CD14-positive monocyte (primary cell): ENCODE measurements at regions not wholly inside any gene's neighbourhood (a gene's known extent, or its start where the extent isn't known, plus 50 kb on each side); places are given as distances from the start of the nearest gene placed in this dataset.

Source experiments
- DNase-seq, 3 donors: peaks; one replicate each; pipeline ENCODE4 v3.0.0-alpha.2; 2011 to 2022
- H2AFZ ChIP-seq: 2 replicates; pipeline ENCODE4 v1.6.0; 2012; ENCODE audit warnings: mild to moderate bottlenecking, low read depth, low read length, inconsistent platforms; ENCODE audit not compliant: insufficient read depth, poor library complexity, severe bottlenecking
- H3K27ac ChIP-seq, 2 donors: 1 replicate in 1 of 2; 2 replicates in 1 of 2; pipeline ENCODE4 v1.5.1; 2012 to 2013; ENCODE audit warnings: low read length in 2 of 2, control low read depth in 1 of 2, inconsistent platforms in 1 of 2, low read depth in 1 of 2, mild to moderate bottlenecking in 1 of 2
- H3K27me3 ChIP-seq, 2 donors: one replicate each; pipeline versions ENCODE4 v1.6.0 to v1.6.1; 2011 to 2013; ENCODE audit warnings: low read length in 2 of 2; ENCODE audit not compliant: control insufficient read depth in 2 of 2, insufficient read depth in 2 of 2
- H3K36me3 ChIP-seq, 2 donors: replicated peaks in 1 of 2; 1 replicate in 1 of 2; 2 replicates in 1 of 2; pipeline versions ENCODE4 v1.5.1 to v1.6.1; 2012 to 2013; ENCODE audit warnings: low read length in 2 of 2, control low read depth in 1 of 2, inconsistent platforms in 1 of 2, mild to moderate bottlenecking in 1 of 2; ENCODE audit not compliant: insufficient read depth in 2 of 2, control insufficient read depth in 1 of 2
- H3K4me1 ChIP-seq, 2 donors: 1 replicate in 1 of 2; 2 replicates in 1 of 2; pipeline versions ENCODE4 v1.5.1 to v1.6.1; 2012 to 2013; ENCODE audit warnings: low read length in 2 of 2, control low read depth in 1 of 2, inconsistent platforms in 1 of 2, mild to moderate bottlenecking in 1 of 2, moderate library complexity in 1 of 2; ENCODE audit not compliant: insufficient read depth in 2 of 2, control insufficient read depth in 1 of 2
- H3K4me2 ChIP-seq: replicated peaks from 2 replicates; pipeline ENCODE3; 2012; ENCODE audit warnings: low read length, moderate library complexity, mild to moderate bottlenecking; ENCODE audit not compliant: poor library complexity, severe bottlenecking; ENCODE audit errors: extremely low read depth
- H3K4me3 ChIP-seq, 3 experiments: fragments of 200-600 bp in 1 of 3; sonication (generic) in 1 of 3; replicated peaks in 1 of 3; 1 replicate in 2 of 3; 2 replicates in 1 of 3; pipeline ENCODE4 v1.5.1; 2011 to 2013; ENCODE audit warnings: low read length in 3 of 3, mild to moderate bottlenecking in 3 of 3, control low read depth in 2 of 3, low read depth in 2 of 3, inconsistent platforms in 1 of 3, moderate library complexity in 1 of 3
- H3K79me2 ChIP-seq: 2 replicates; pipeline ENCODE4 v1.6.0; 2012; ENCODE audit warnings: mild to moderate bottlenecking, control low read depth, inconsistent platforms, low read length, moderate library complexity; ENCODE audit not compliant: insufficient read depth
- H3K9ac ChIP-seq: 2 replicates; pipeline ENCODE4 v1.6.0; 2017; ENCODE audit warnings: low read length, mild to moderate bottlenecking; ENCODE audit not compliant: insufficient read depth, poor library complexity, severe bottlenecking
- H3K9me3 ChIP-seq, 2 donors: replicated peaks in 1 of 2; 1 replicate in 1 of 2; 2 replicates in 1 of 2; pipeline versions ENCODE4 v1.5.1 to v1.6.1; 2012 to 2013; ENCODE audit warnings: low read length in 2 of 2, control low read depth in 1 of 2; ENCODE audit not compliant: control insufficient read depth in 1 of 2, insufficient read depth in 1 of 2
- H4K20me1 ChIP-seq: 2 replicates; pipeline ENCODE4 v1.6.0; 2012; ENCODE audit warnings: mild to moderate bottlenecking, low read length, control low read depth, moderate library complexity; ENCODE audit not compliant: insufficient read depth
- H3K27ac Mint-ChIP-seq, 7 donors: one replicate each; pipeline ENCODE4 v1.8.0; 2020; ENCODE audit warnings: mild to moderate bottlenecking in 7 of 7, mixed read lengths in 7 of 7, moderate library complexity in 6 of 7, inconsistent platforms in 2 of 7
- H3K27me3 Mint-ChIP-seq, 3 donors: one replicate each; pipeline ENCODE4 v1.8.0; 2021 to 2022; ENCODE audit warnings: low read depth in 3 of 3, mild to moderate bottlenecking in 3 of 3, mixed read lengths in 3 of 3, moderate library complexity in 3 of 3, inconsistent platforms in 1 of 3
- H3K36me3 Mint-ChIP-seq, 2 donors: one replicate each; pipeline ENCODE4 v1.8.0; 2020; ENCODE audit warnings: mixed read lengths in 2 of 2, inconsistent platforms in 1 of 2, mild to moderate bottlenecking in 1 of 2
- H3K4me1 Mint-ChIP-seq: one replicate; pipeline ENCODE4 v1.8.0; 2020; ENCODE audit warnings: mild to moderate bottlenecking, mixed read lengths
- H3K4me3 Mint-ChIP-seq, 2 donors: one replicate each; pipeline ENCODE4 v1.8.0; 2020; ENCODE audit warnings: mild to moderate bottlenecking in 2 of 2, mixed read lengths in 2 of 2, moderate library complexity in 1 of 2
- H3K9me3 Mint-ChIP-seq, 7 donors: one replicate each; pipeline ENCODE4 v1.8.0; 2020 to 2022; ENCODE audit warnings: mixed read lengths in 7 of 7, mild to moderate bottlenecking in 6 of 7, moderate library complexity in 6 of 7, inconsistent platforms in 2 of 7
- CTCF ChIP-seq: fragments of 200-600 bp; IDR thresholded peaks from one replicate; pipeline ENCODE4 v1.8.0; 2022; ENCODE audit warnings: antibody characterized with exemption, mild to moderate bottlenecking
- WGBS: methylation state at CpG from one replicate; pipeline ENCODE4 v1.1.5; 2013; ENCODE audit warnings: missing lambda C conversion rate; ENCODE audit not compliant: insufficient coverage; 5-methylcytosine and 5-hydroxymethylcytosine counted together
- intact Hi-C, 2 donors: fragments of 100-400 bp; cut with micrococcal nuclease; formaldehyde crosslinking; loops; one replicate each; pipeline versions ENCODE4 v1.15.0 to v1.15.1; 2023

DNA sequence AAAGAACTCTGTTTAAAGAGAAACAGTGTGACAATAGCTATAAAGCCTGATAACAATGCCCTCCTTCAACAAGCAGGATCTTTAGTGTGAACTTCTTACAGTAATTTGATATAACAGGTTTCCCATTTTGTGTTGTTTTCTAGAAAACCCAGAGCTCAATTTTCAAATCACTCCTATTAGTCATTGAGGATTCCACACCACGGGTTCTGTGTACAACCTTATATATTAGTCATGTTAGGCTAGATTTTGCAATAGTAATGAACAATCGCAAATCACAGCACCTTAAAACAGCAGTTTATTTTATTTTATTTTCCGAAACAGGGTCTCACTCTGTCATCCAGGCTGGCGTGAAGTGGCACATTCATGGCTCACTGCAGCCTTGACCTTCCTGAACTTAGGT is 1020.9 kb upstream of the INTU start:
- Histone ChIP-seq H3K4me2 (no peak overlapping the region), H3K4me1 (no peaks in the 10 kb centered on the region), H3K4me3 (no peak overlapping the region), H4K20me1 (no peaks in the 10 kb centered on the region), H2AFZ (no peak overlapping the region), H3K27ac (no peak overlapping the region), H3K27me3 (no peaks in the 10 kb centered on the region), H3K36me3 (no peaks in the 10 kb centered on the region), H3K9ac (no peak overlapping the region), H3K9me3 (peaks cover 0 to 6% of the 10 kb centered on the region in 2 donors), H3K79me2 (no peaks in the 10 kb centered on the region)
- 83% methylated on average over 1 of the region's 4 CpGs for WGBS
- Mint-ChIP-seq H3K9me3 (peaks cover 0 to 3% (median 1%) of the 10 kb centered on the region in 7 donors), H3K27ac (no peak overlapping the region), H3K4me3 (no peak overlapping the region), H3K36me3 (no peaks in the 10 kb centered on the region), H3K4me1 (no peaks in the 10 kb centered on the region), H3K27me3 (peaks cover 0 to under 1% (median 0%) of the 10 kb centered on the region in 3 donors)
- intact Hi-C loops = no loop called here
- TF ChIP-seq CTCF = no peak
- DNase-seq = no peak

DNA sequence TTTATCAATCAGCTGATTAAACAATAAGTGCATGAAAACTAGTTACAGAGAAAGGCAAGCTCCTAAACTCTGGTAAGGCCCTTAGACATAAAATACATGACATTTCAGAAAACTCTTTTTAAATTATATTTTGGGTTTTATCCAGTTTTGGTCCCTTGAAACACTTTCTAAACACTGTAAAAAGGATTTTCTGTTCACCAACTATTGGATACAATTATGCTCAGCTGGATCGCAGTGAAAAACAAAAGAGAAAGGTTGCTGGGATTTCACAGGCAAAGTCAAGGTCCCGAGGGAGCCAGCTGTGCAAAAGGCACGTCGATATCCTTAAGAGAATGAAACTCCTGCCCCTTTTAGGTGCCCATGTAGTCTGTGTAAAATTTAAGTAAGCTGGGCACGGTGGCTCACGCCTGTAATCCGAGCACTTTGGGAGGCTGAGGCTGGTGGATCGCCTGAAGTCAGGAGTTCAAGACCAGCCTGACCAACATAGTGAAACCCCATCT is 1018.4 kb upstream of the INTU start:
- Histone ChIP-seq H4K20me1 (no peaks in the 10 kb centered on the region), H3K9ac (no peak overlapping the region), H3K79me2 (no peaks in the 10 kb centered on the region), H3K27me3 (no peaks in the 10 kb centered on the region), H3K4me3 (no peak overlapping the region), H3K4me2 (no peak overlapping the region), H3K4me1 (no peaks in the 10 kb centered on the region), H3K9me3 (peaks cover 0 to 18% of the 10 kb centered on the region in 2 donors), H3K36me3 (no peaks in the 10 kb centered on the region), H3K27ac (no peak overlapping the region), H2AFZ (no peak overlapping the region)
- H3K9me3 Mint-ChIP-seq = peaks cover 1 to 9% (median 3%) of the 10 kb centered on the region in 7 donors
- no peaks in the 10 kb centered on the region for H3K36me3 Mint-ChIP-seq
- peaks cover 0 to 3% (median under 1%) of the 10 kb centered on the region in 3 donors for H3K27me3 Mint-ChIP-seq
- intact Hi-C loops = no loop called here
- TF ChIP-seq CTCF = no peak
- DNase-seq = no peak
- H3K27ac Mint-ChIP-seq = no peak overlapping the region
- 92% methylated on average over 4 of the region's 8 CpGs for WGBS
- H3K4me3 Mint-ChIP-seq = no peak overlapping the region
- no peaks in the 10 kb centered on the region for H3K4me1 Mint-ChIP-seq
